Endothelial cell of umbilical vein (primary cell): ENCODE measurements at regions not wholly inside any gene's neighbourhood (a gene's known extent, or its start where the extent isn't known, plus 50 kb on each side); places are given as distances from the start of the nearest gene placed in this dataset. TPM values are rescaled to one million over a fixed set of nuclear protein-coding genes. Genes with fewer than 3 reads are reported as not detected.

Source experiments
- BruUV-seq: library from RNA; stranded (reverse); fragments of 400-500 nt; replicated peaks from 2 replicates; lab custom pipeline; 2021; lab: Mats Ljungman, UMichigan
- CTCF ChIA-PET: fragments of 300-600, 350-600 bp; sonication (Branson Sonifier 250); formaldehyde crosslinking; loops from one replicate; lab custom pipeline; 2021; ENCODE audit warnings: antibody characterized with exemption, inconsistent platforms; lab: Charles Lee
- POLR2A ChIA-PET: fragments of 300-600, 350-600 bp; sonication (Branson Sonifier 250); formaldehyde crosslinking; loops from one replicate; lab custom pipeline; 2021; ENCODE audit warnings: antibody characterized with exemption, inconsistent platforms; lab: Charles Lee
- DNase-seq: peaks from one replicate; pipeline ENCODE4 v3.0.0-alpha.2; 2011; ENCODE audit warnings: low read depth, low spot score
- FAIRE-seq: peaks from 2 replicates; lab custom pipeline; 2011; peaks lifted over from hg19 to GRCh38; lab: Jason Lieb, UNC
- H2AFZ ChIP-seq: 2 replicates; pipeline ENCODE4 v1.6.0; 2012; ENCODE audit warnings: low read depth, low read length, control low read depth, inconsistent platforms
- H3K27ac ChIP-seq: 2 replicates; pipeline ENCODE4 v1.5.1; 2011; ENCODE audit warnings: low read depth, mild to moderate bottlenecking, control low read depth, low read length, moderate library complexity; ENCODE audit not compliant: insufficient read depth
- H3K27me3 ChIP-seq, 2 experiments: 2 replicates each; pipeline versions ENCODE4 v1.6.0 to v1.6.1; 2011; ENCODE audit warnings: low read length in 2 of 2, mixed read lengths in 1 of 2; ENCODE audit not compliant: control insufficient read depth in 2 of 2, insufficient read depth in 2 of 2
- H3K36me3 ChIP-seq, 2 experiments: 2 replicates in 1 of 2; 3 replicates in 1 of 2; pipeline ENCODE4 v1.5.1; 2011; ENCODE audit warnings: low read length in 2 of 2, mild to moderate bottlenecking in 1 of 2, moderate library complexity in 1 of 2; ENCODE audit not compliant: control insufficient read depth in 2 of 2, insufficient read depth in 2 of 2; ENCODE audit errors: extremely low read depth in 1 of 2
- H3K4me1 ChIP-seq: 3 replicates; pipeline ENCODE4 v1.5.1; 2011; ENCODE audit warnings: mild to moderate bottlenecking, low read length; ENCODE audit not compliant: control insufficient read depth, insufficient read depth; ENCODE audit errors: extremely low read depth
- H3K4me2 ChIP-seq: 2 replicates; pipeline ENCODE4 v1.6.1; 2011; ENCODE audit warnings: low read length, control low read depth, mixed read lengths; ENCODE audit not compliant: insufficient read depth
- H3K4me3 ChIP-seq, 3 experiments: fragments of 200-600 bp in 1 of 3; sonication (generic), shearing (Covaris generic) in 1 of 3; replicated peaks in 1 of 3; 2 replicates each; pipeline ENCODE4 v1.5.1; 2011 to 2016; ENCODE audit warnings: control low read depth in 3 of 3, low read length in 3 of 3, mild to moderate bottlenecking in 2 of 3, inconsistent platforms in 1 of 3, low read depth in 1 of 3, moderate library complexity in 1 of 3; ENCODE audit not compliant: insufficient read depth in 1 of 3
- H3K79me2 ChIP-seq: 2 replicates; pipeline ENCODE4 v1.6.0; 2012; ENCODE audit warnings: low read length, inconsistent platforms; ENCODE audit not compliant: control insufficient read depth, insufficient read depth
- H3K9ac ChIP-seq: replicated peaks from 2 replicates; pipeline ENCODE3; 2011; ENCODE audit warnings: low read length, control low read depth; ENCODE audit not compliant: insufficient read depth; ENCODE audit errors: extremely low read depth
- H3K9me1 ChIP-seq: replicated peaks from 3 replicates; pipeline ENCODE4 v1.6.0; 2011; ENCODE audit warnings: mild to moderate bottlenecking, low read length; ENCODE audit not compliant: control insufficient read depth, insufficient read depth; ENCODE audit errors: extremely low read depth
- H3K9me3 ChIP-seq: replicated peaks from 2 replicates; pipeline ENCODE4 v1.5.1; 2012; ENCODE audit warnings: low read length, inconsistent platforms; ENCODE audit not compliant: control insufficient read depth, insufficient read depth
- H4K20me1 ChIP-seq: replicated peaks from 2 replicates; pipeline ENCODE3; 2011; ENCODE audit warnings: mild to moderate bottlenecking, low read length; ENCODE audit not compliant: control insufficient read depth, insufficient read depth; ENCODE audit errors: extremely low read depth
- CTCF ChIP-seq, 2 donors: IDR thresholded peaks; 1 replicate in 1 of 2; 2 replicates in 1 of 2; pipeline ENCODE4 v1.5.1; 2011; ENCODE audit warnings: low read length in 2 of 2, mild to moderate bottlenecking in 2 of 2, moderate library complexity in 2 of 2, control low read depth in 1 of 2, inconsistent platforms in 1 of 2, low read depth in 1 of 2; ENCODE audit not compliant: insufficient read depth in 1 of 2; ENCODE audit errors: extremely low read depth in 1 of 2
- EZH2 ChIP-seq: IDR thresholded peaks from 2 replicates; pipeline ENCODE4 v1.6.1; 2012; ENCODE audit warnings: borderline replicate concordance, low read depth, mild to moderate bottlenecking, moderate library complexity, low read length, inconsistent platforms; ENCODE audit not compliant: severe bottlenecking
- FOS ChIP-seq: IDR thresholded peaks from 2 replicates; pipeline ENCODE4 v1.6.1; 2011; ENCODE audit warnings: mild to moderate bottlenecking, low read length, moderate library complexity, borderline replicate concordance; ENCODE audit not compliant: insufficient read depth
- GATA2 ChIP-seq: IDR thresholded peaks from 2 replicates; pipeline ENCODE4 v1.7.0; 2011; ENCODE audit warnings: low read depth, mild to moderate bottlenecking, moderate library complexity, mixed read lengths, low read length; ENCODE audit not compliant: insufficient read length, insufficient read depth
- JUN ChIP-seq: IDR thresholded peaks from 2 replicates; pipeline ENCODE4 v1.6.1; 2011; ENCODE audit warnings: borderline replicate concordance, low read depth; ENCODE audit not compliant: insufficient read length, insufficient read depth
- MAX ChIP-seq: IDR thresholded peaks from 2 replicates; pipeline ENCODE4 v1.6.1; 2011; ENCODE audit not compliant: insufficient read depth, insufficient read length
- MYC ChIP-seq: IDR thresholded peaks from one replicate; pipeline ENCODE4 v1.6.1; 2011; ENCODE audit warnings: mild to moderate bottlenecking, low read depth, low read length
- POLR2A ChIP-seq: IDR thresholded peaks from 2 replicates; pipeline ENCODE4 v1.6.1; 2012; ENCODE audit warnings: low read depth, mild to moderate bottlenecking, control low read depth, low read length
- POLR2AphosphoS5 ChIP-seq: IDR thresholded peaks from 2 replicates; pipeline ENCODE4 v1.6.1; 2012; ENCODE audit warnings: low read depth, mild to moderate bottlenecking, control low read depth, low read length, moderate library complexity; ENCODE audit not compliant: insufficient read depth
- dilution Hi-C: fragments of 300-500 bp; cut with MboI; formaldehyde crosslinking; loops from one replicate; pipeline ENCODE4 v1.15.0; 2019; ENCODE audit warnings: low sequenced_read_pairs; ENCODE audit not compliant: extremely low pct_ligation_motif_present
- intact Hi-C: fragments of 100-400 bp; cut with micrococcal nuclease; formaldehyde crosslinking; loops from one replicate; pipeline ENCODE4 v1.10.0; 2022
- small RNA-seq: library from RNA; depleted of rRNA; stranded (forward); fragments of <200 nt; gene quantifications from one replicate; pipeline ENCODE3, GENCODE V24; 2012; ENCODE audit warnings: low replicate concordance, low read depth; ENCODE audit not compliant: insufficient read depth, insufficient read length

- POLR2A ChIA-PET, result no interaction called here
- FAIRE-seq, result no peak
These were observed 55.5 kb upstream of the SRRM4 start for GRCh38 chr12:118925826-118926225.

More at GRCh38 chr12:118925826-118926225, 55.5 kb upstream of the SRRM4 start:
- H2AFZ ChIP-seq, result no peak overlapping the region
- TF ChIP-seq JUN, result no peak
- TF ChIP-seq EZH2, result no peak
- TF ChIP-seq FOS, result no peak
- TF ChIP-seq POLR2AphosphoS5, result no peak
- no peak for TF ChIP-seq CTCF (IDR thresholded peaks at IDR 0.05; ENCODE audit: extremely low read depth in 1 of 2, insufficient read depth in 1 of 2, low read depth in 1 of 2, low read length in 2 of 2)
- TF ChIP-seq MYC, result no peak
- no peak for TF ChIP-seq GATA2
- TF ChIP-seq POLR2A, result no peak
- no peak for TF ChIP-seq MAX
- H3K4me1 ChIP-seq, result no peaks in the 10 kb centered on the region
- H3K36me3 ChIP-seq, result no peaks in the 10 kb centered on the region
- H4K20me1 ChIP-seq, result no peaks in the 10 kb centered on the region
- H3K4me3 ChIP-seq, result no peak overlapping the region
- no peak for DNase-seq
- no peaks in the 10 kb centered on the region for H3K27me3 ChIP-seq
- no peaks in the 10 kb centered on the region for H3K9me1 ChIP-seq
- dilution Hi-C loops (no loop called here), intact Hi-C loops (no loop called here)
- CTCF ChIA-PET, result no interaction called here
- no peak overlapping the region for H3K9ac ChIP-seq
- no TSS peak for BruUV-seq
- H3K9me3 ChIP-seq, result no peaks in the 10 kb centered on the region
- no peaks in the 10 kb centered on the region for H3K79me2 ChIP-seq
- no peak overlapping the region for H3K27ac ChIP-seq
- H3K4me2 ChIP-seq, result no peak overlapping the region

Small RNAs in the stretch of these regions (small RNA-seq; reads per million reads assigned to genes)
- gene RF00428, result not detected
- gene RNA5SP374, result not detected
